AG04450 (cell line): ENCODE measurements at regions not wholly inside any gene's neighbourhood (a gene's known extent, or its start where the extent isn't known, plus 50 kb on each side); places are given as distances from the start of the nearest gene placed in this dataset.

ENCODE experiments used
- CTCF ChIA-PET: fragments of 300-600, 350-600 bp; formaldehyde crosslinking; extraction: SDS; loops from one replicate; lab custom pipeline; 2022; ENCODE audit warnings: antibody characterized with exemption, inconsistent platforms; lab: Charles Lee
- POLR2A ChIA-PET: fragments of 350-600 bp; formaldehyde crosslinking; extraction: SDS; loops from one replicate; lab custom pipeline; 2021; ENCODE audit warnings: antibody characterized with exemption, inconsistent platforms; lab: Yijun Ruan, JAX
- DNase-seq: peaks from one replicate; pipeline ENCODE4 v3.0.0-alpha.2; 2011; ENCODE audit warnings: low read depth, low spot score
- H3K27ac ChIP-seq: one replicate; pipeline ENCODE4 v1.5.1; 2012; ENCODE audit warnings: low read depth, low read length, control low read depth
- H3K27me3 ChIP-seq: one replicate; pipeline ENCODE4 v1.6.0; 2012; ENCODE audit warnings: low read length; ENCODE audit not compliant: control insufficient read depth, insufficient read depth
- H3K4me3 ChIP-seq: 2 replicates; pipeline ENCODE4 v1.5.1; 2011; ENCODE audit warnings: mild to moderate bottlenecking, low read depth, low read length, control low read depth
- H3K9me3 ChIP-seq: 2 replicates; pipeline ENCODE4 v1.5.1; 2012; ENCODE audit warnings: low read length; ENCODE audit not compliant: control insufficient read depth, insufficient read depth
- CTCF ChIP-seq: IDR thresholded peaks from 2 replicates; pipeline ENCODE4 v1.5.1; 2011; ENCODE audit warnings: low read depth, low read length, control low read depth, inconsistent platforms

DNA sequence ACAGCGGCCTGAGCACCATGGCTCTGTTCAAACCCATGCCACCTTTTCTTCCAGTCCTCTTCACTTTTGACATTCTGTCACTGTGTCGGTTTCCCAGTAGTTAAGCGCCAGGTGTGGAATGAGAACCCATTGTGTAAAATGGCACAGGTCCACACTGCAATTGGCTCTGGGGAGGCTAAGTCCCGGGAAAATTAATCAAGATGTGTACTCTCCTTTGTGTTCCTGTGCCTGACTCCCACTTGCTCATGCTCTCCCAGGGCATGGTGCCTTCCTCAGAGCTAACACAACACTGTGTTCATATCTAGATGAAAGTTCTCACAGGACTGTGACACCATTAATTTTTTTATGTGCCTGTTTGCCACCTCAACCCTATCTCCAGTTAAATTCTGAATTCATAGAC lies 59.0 kb upstream of the BTG3 start:
- Histone ChIP-seq H3K9me3 (no peaks in the 10 kb centered on the region), H3K4me3 (no peak overlapping the region), H3K27me3 (no peaks in the 10 kb centered on the region), H3K27ac (no peak overlapping the region)
- no peak for DNase-seq
- ChIA-PET CTCF (no interaction called here), POLR2A (no interaction called here)
- TF ChIP-seq CTCF = no peak

- Histone ChIP-seq H3K27ac (no peak overlapping the region), H3K27me3 (no peaks in the 10 kb centered on the region), H3K9me3 (no peaks in the 10 kb centered on the region), H3K4me3 (no peak overlapping the region)
- no peak for DNase-seq
- POLR2A ChIA-PET = no interaction called here
- CTCF ChIA-PET = interaction anchor here (4.8 kb wide), 1 partner anchor 257 kb away, joined by 20 read pairs; no protein-coding TSS in a partner anchor
- TF ChIP-seq CTCF = no peak
Measured at GRCh38 chr21:17668479-17669140, 55.9 kb upstream of the BTG3 start.

DNA sequence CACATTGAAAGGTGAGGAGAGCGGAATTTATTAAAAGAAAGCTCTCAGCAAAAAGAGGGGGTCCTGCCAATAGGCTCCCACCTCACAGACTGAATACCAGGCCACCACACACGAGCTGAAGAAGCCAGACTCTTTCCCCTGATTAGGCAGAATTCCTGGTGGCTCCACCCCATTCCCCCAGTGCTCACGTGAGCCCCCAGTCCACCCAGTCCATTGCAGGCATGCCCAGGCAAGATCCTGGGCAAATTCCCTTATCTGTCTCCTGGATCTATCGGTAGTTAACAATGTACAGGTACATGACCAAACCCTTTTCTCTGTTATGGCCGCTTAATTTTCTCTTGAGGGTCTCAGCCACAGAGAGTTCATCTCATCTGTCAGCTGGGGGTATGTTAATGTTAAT lies 54.6 kb upstream of the BTG3 start:
- POLR2A ChIA-PET = no interaction called here
- no peak for DNase-seq

More for the DNA sequence above, 54.6 kb upstream of the BTG3 start:
- Histone ChIP-seq H3K27ac (no peak overlapping the region), H3K27me3 (no peaks in the 10 kb centered on the region), H3K9me3 (no peaks in the 10 kb centered on the region), H3K4me3 (no peak overlapping the region)
- no peak for TF ChIP-seq CTCF
- CTCF ChIA-PET = interaction anchor here (4.8 kb wide), 1 partner anchor 258 kb away, joined by 20 read pairs; no protein-coding TSS in a partner anchor
